HG02870 (cell line): ENCODE measurements at regions not wholly inside any gene's neighbourhood (a gene's known extent, or its start where the extent isn't known, plus 50 kb on each side); places are given as distances from the start of the nearest gene placed in this dataset.

ENCODE experiments used
- ATAC-seq: cut with Tn5 transposase; IDR thresholded peaks from one replicate; pipeline ENCODE4 v1.9.1; 2021; ENCODE audit warnings: mild to moderate bottlenecking, moderate library complexity; ENCODE audit not compliant: unreplicated experiment

- ATAC-seq = no peak
These were observed 319.2 kb downstream of the SOX9 start for GRCh38 chr17:72439893-72440502.

GRCh38 chr17:72440961-72441360 is 320.1 kb downstream of the SOX9 start:
- ATAC-seq = no peak

- no peak for ATAC-seq
These were observed 321.1 kb downstream of the SOX9 start for GRCh38 chr17:72441909-72442308.

- no peak for ATAC-seq
These were observed 323.8 kb downstream of the SOX9 start for GRCh38 chr17:72444517-72445054.

- no peak for ATAC-seq
These were observed 324.5 kb downstream of the SOX9 start for GRCh38 chr17:72445055-72445991.

- ATAC-seq = no peak
These were observed 325.3 kb downstream of the SOX9 start for GRCh38 chr17:72446118-72446517.

- ATAC-seq = no peak
These were observed 325.9 kb downstream of the SOX9 start for GRCh38 chr17:72446525-72447250.

GRCh38 chr17:72447251-72447640 is 326.4 kb downstream of the SOX9 start:
- ATAC-seq = no peak

GRCh38 chr17:72448019-72448418 is 327.2 kb downstream of the SOX9 start:
- ATAC-seq = no peak

GRCh38 chr17:72452286-72453173 is 331.7 kb downstream of the SOX9 start:
- ATAC-seq = peak; percentile 55

GRCh38 chr17:72454342-72454741 is 333.5 kb downstream of the SOX9 start:
- no peak for ATAC-seq

- no peak for ATAC-seq
These were observed 334.7 kb downstream of the SOX9 start for GRCh38 chr17:72455562-72455961.

- no peak for ATAC-seq
These were observed 335.3 kb downstream of the SOX9 start for GRCh38 chr17:72456075-72456474.

- no peak for ATAC-seq
These were observed 336.9 kb downstream of the SOX9 start for GRCh38 chr17:72457712-72458111.

- ATAC-seq = no peak
These were observed 337.5 kb downstream of the SOX9 start for GRCh38 chr17:72458301-72458700.

GRCh38 chr17:72460711-72461110 is 339.9 kb downstream of the SOX9 start:
- ATAC-seq = no peak

- no peak for ATAC-seq
These were observed 340.9 kb downstream of the SOX9 start for GRCh38 chr17:72461757-72462156.

- ATAC-seq = no peak
These were observed 341.6 kb downstream of the SOX9 start for GRCh38 chr17:72462407-72462806.

- ATAC-seq = no peak
These were observed 342.0 kb downstream of the SOX9 start for GRCh38 chr17:72462814-72463213.
